GM23338 (cell line): ENCODE measurements at regions not wholly inside any gene's neighbourhood (a gene's known extent, or its start where the extent isn't known, plus 50 kb on each side); places are given as distances from the start of the nearest gene placed in this dataset.

Source experiments
- ATAC-seq: fragments of 200-7000 bp; cut with Tn5 transposase; 3 replicates; pipeline ENCODE4 v1.9.1; 2020
- DNase-seq: peaks from one replicate; pipeline ENCODE4 v3.0.0-alpha.2; 2015; ENCODE audit warnings: low spot score
- H2AFZ ChIP-seq: fragments of 200-600 bp; sonication (generic); 2 replicates; pipeline ENCODE4 v1.8.0; 2016; ENCODE audit warnings: antibody characterized with exemption, mild to moderate bottlenecking, moderate library complexity
- H3F3A ChIP-seq: fragments of 200-600 bp; sonication (generic); replicated peaks from 2 replicates; pipeline ENCODE4 v1.8.0; 2017; ENCODE audit warnings: antibody characterized with exemption, mixed run types, low read depth
- H3K27ac ChIP-seq: fragments of 200-600 bp; sonication (generic); 2 replicates; pipeline ENCODE4 v1.6.1; 2016; ENCODE audit warnings: low read depth
- H3K27me3 ChIP-seq: fragments of 200-600 bp; sonication (generic); 2 replicates; pipeline ENCODE4 v1.8.0; 2016; ENCODE audit warnings: mild to moderate bottlenecking, mixed run types, moderate library complexity; ENCODE audit not compliant: insufficient read depth
- H3K36me3 ChIP-seq: fragments of 200-600 bp; sonication (generic); 2 replicates; pipeline ENCODE4 v1.8.0; 2016; ENCODE audit warnings: mild to moderate bottlenecking; ENCODE audit not compliant: insufficient read depth
- H3K4me1 ChIP-seq: fragments of 200-600 bp; sonication (generic); 2 replicates; pipeline ENCODE4 v1.8.0; 2016; ENCODE audit warnings: mild to moderate bottlenecking, moderate library complexity; ENCODE audit not compliant: insufficient read depth
- H3K4me2 ChIP-seq: fragments of 200-600 bp; sonication (generic); 2 replicates; pipeline ENCODE4 v1.7.1; 2017; ENCODE audit warnings: mixed run types
- H3K4me3 ChIP-seq: fragments of 200-600 bp; sonication (generic); 2 replicates; pipeline ENCODE4 v1.6.1; 2016; ENCODE audit warnings: mixed run types
- H3K79me2 ChIP-seq: fragments of 200-600 bp; sonication (generic); replicated peaks from 2 replicates; pipeline ENCODE4 v1.8.0; 2017; ENCODE audit warnings: mild to moderate bottlenecking; ENCODE audit not compliant: insufficient read depth
- H3K9me2 ChIP-seq: fragments of 200-600 bp; sonication (generic); 2 replicates; pipeline ENCODE4 v1.8.0; 2017; ENCODE audit not compliant: insufficient read depth
- H4K20me1 ChIP-seq: fragments of 200-600 bp; sonication (generic); replicated peaks from 2 replicates; pipeline ENCODE4 v1.8.0; 2017; ENCODE audit warnings: mild to moderate bottlenecking; ENCODE audit not compliant: insufficient read depth
- H3K27ac Mint-ChIP-seq: 2 replicates; pipeline ENCODE4 v1.8.0; 2020; ENCODE audit warnings: inconsistent platforms, mild to moderate bottlenecking, moderate library complexity, mixed read lengths
- H3K27me3 Mint-ChIP-seq: 3 replicates; pipeline ENCODE4 v1.8.0; 2022; ENCODE audit warnings: low read depth, mild to moderate bottlenecking, moderate library complexity, mixed read lengths, inconsistent platforms; ENCODE audit not compliant: insufficient read depth, poor library complexity
- H3K36me3 Mint-ChIP-seq: 3 replicates; pipeline ENCODE4 v1.8.0; 2021; ENCODE audit warnings: low read depth, mild to moderate bottlenecking, inconsistent platforms, moderate library complexity, mixed read lengths
- H3K4me1 Mint-ChIP-seq: 3 replicates; pipeline ENCODE4 v1.8.0; 2020; ENCODE audit warnings: mild to moderate bottlenecking, inconsistent platforms, mixed read lengths
- H3K4me3 Mint-ChIP-seq: 3 replicates; pipeline ENCODE4 v1.8.0; 2021; ENCODE audit warnings: moderate library complexity, mild to moderate bottlenecking, inconsistent platforms, mixed read lengths
- H3K9me3 Mint-ChIP-seq: 3 replicates; pipeline ENCODE4 v1.8.0; 2020; ENCODE audit warnings: moderate library complexity, mild to moderate bottlenecking, inconsistent platforms, mixed read lengths
- CREB1 ChIP-seq: fragments of 250-450 bp; sonication (Bioruptor Pico); IDR thresholded peaks from 2 replicates; pipeline ENCODE4 v1.5.0; 2020; ENCODE audit warnings: low read depth, mild to moderate bottlenecking, moderate library complexity
- EZH2phosphoT487 ChIP-seq: fragments of 200-600 bp; sonication (generic); IDR thresholded peaks from one replicate; pipeline ENCODE4 v1.8.1; 2018; ENCODE audit warnings: antibody characterized with exemption; ENCODE audit not compliant: unreplicated experiment
- NANOG ChIP-seq: IDR thresholded peaks from 2 replicates; pipeline ENCODE4 v1.6.1; 2016; ENCODE audit warnings: antibody characterized with exemption, borderline replicate concordance
- POLR2AphosphoS5 ChIP-seq: IDR thresholded peaks from 2 replicates; pipeline ENCODE4 v1.6.1; 2016; ENCODE audit warnings: antibody characterized with exemption, low read depth
- ZNF331 ChIP-seq: fragments of 250-450 bp; sonication (Bioruptor Pico); IDR thresholded peaks from 2 replicates; pipeline ENCODE4 v1.5.0; 2020; ENCODE audit warnings: low read depth, mild to moderate bottlenecking, moderate library complexity
- TF ChIP-seq, protein P1 (sequence below): fragments of 250-450 bp; sonication (Bioruptor Pico); IDR thresholded peaks from 2 replicates; pipeline ENCODE4 v1.5.0; 2020; ENCODE audit warnings: mild to moderate bottlenecking, moderate library complexity

DNA sequence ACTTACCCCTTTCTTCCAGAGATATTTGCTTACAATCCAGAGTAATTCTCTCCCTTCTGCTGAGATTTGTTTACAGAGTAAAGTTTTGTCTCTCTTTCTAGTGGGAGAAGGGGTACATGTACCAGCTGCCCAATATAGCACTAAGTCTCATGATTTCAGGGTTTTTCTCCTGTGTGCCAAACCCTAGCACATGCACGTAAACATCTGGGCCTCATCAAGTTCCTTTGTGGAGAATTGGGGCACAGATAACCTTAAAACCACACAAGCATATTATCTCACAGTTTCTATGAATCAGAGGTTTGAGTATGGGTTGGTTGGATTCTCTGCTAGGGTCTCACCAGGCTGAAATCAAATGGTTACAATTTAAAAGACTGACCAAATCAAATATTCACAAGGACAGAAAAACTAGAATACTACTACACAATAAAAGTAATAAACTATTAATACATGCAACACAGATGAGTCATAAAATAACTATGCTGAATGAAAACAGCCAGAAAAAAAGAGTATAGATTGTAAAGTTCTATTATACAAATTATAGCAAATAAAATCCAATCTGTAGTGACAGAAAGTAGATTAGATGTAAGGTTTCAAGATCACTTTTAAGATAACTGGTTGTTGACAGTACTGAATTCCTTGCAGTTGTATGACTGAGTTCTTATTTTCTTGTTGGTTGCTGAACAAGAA lies 347.4 kb upstream of the PTBP2 start:
- DNase-seq, result no peak
- H3K9me2 ChIP-seq, result peaks cover 5% of the 10 kb centered on the region; the same call in 1 of the 2 replicates
- peaks cover 7% of the 10 kb centered on the region; the same call in 2 of the 3 replicates for H3K4me1 Mint-ChIP-seq

More for the DNA sequence above, 347.4 kb upstream of the PTBP2 start:
- Histone ChIP-seq H3K27me3 (no peaks in the 10 kb centered on the region), H3F3A (no peaks in the 10 kb centered on the region), H3K4me1 (no peaks in the 10 kb centered on the region), H3K27ac (no peak overlapping the region), H3K36me3 (no peaks in the 10 kb centered on the region), H3K4me2 (no peak overlapping the region), H3K79me2 (no peaks in the 10 kb centered on the region), H2AFZ (no peak overlapping the region), H3K4me3 (no peak overlapping the region), H4K20me1 (no peaks in the 10 kb centered on the region)
- H3K27me3 Mint-ChIP-seq, result no peaks in the 10 kb centered on the region
- no peak for TF ChIP-seq EZH2phosphoT487
- TF ChIP-seq NANOG, result no peak
- no peak for TF ChIP-seq CREB1 (CRISPR knock-in tag)
- no peak for TF ChIP-seq POLR2AphosphoS5
- TF ChIP-seq ZNF331 (CRISPR knock-in tag), result no peak
- TF ChIP-seq, protein P1, sequence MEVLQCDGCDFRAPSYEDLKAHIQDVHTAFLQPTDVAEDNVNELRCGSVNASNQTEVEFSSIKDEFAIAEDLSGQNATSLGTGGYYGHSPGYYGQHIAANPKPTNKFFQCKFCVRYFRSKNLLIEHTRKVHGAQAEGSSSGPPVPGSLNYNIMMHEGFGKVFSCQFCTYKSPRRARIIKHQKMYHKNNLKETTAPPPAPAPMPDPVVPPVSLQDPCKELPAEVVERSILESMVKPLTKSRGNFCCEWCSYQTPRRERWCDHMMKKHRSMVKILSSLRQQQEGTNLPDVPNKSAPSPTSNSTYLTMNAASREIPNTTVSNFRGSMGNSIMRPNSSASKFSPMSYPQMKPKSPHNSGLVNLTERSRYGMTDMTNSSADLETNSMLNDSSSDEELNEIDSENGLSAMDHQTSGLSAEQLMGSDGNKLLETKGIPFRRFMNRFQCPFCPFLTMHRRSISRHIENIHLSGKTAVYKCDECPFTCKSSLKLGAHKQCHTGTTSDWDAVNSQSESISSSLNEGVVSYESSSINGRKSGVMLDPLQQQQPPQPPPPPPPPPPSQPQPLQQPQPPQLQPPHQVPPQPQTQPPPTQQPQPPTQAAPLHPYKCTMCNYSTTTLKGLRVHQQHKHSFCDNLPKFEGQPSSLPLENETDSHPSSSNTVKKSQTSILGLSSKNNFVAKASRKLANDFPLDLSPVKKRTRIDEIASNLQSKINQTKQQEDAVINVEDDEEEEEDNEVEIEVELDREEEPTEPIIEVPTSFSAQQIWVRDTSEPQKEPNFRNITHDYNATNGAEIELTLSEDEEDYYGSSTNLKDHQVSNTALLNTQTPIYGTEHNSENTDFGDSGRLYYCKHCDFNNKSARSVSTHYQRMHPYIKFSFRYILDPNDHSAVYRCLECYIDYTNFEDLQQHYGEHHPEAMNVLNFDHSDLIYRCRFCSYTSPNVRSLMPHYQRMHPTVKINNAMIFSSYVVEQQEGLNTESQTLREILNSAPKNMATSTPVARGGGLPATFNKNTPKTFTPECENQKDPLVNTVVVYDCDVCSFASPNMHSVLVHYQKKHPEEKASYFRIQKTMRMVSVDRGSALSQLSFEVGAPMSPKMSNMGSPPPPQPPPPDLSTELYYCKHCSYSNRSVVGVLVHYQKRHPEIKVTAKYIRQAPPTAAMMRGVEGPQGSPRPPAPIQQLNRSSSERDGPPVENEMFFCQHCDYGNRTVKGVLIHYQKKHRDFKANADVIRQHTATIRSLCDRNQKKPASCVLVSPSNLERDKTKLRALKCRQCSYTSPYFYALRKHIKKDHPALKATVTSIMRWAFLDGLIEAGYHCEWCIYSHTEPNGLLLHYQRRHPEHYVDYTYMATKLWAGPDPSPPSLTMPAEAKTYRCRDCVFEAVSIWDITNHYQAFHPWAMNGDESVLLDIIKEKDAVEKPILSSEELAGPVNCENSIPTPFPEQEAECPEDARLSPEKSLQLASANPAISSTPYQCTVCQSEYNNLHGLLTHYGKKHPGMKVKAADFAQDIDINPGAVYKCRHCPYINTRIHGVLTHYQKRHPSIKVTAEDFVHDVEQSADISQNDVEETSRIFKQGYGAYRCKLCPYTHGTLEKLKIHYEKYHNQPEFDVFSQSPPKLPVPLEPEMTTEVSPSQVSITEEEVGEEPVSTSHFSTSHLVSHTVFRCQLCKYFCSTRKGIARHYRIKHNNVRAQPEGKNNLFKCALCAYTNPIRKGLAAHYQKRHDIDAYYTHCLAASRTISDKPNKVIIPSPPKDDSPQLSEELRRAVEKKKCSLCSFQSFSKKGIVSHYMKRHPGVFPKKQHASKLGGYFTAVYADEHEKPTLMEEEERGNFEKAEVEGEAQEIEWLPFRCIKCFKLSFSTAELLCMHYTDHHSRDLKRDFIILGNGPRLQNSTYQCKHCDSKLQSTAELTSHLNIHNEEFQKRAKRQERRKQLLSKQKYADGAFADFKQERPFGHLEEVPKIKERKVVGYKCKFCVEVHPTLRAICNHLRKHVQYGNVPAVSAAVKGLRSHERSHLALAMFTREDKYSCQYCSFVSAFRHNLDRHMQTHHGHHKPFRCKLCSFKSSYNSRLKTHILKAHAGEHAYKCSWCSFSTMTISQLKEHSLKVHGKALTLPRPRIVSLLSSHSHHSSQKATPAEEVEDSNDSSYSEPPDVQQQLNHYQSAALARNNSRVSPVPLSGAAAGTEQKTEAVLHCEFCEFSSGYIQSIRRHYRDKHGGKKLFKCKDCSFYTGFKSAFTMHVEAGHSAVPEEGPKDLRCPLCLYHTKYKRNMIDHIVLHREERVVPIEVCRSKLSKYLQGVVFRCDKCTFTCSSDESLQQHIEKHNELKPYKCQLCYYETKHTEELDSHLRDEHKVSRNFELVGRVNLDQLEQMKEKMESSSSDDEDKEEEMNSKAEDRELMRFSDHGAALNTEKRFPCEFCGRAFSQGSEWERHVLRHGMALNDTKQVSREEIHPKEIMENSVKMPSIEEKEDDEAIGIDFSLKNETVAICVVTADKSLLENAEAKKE (CRISPR knock-in tag), result no peak
- H3K4me3 Mint-ChIP-seq, result no peak overlapping the region
- H3K27ac Mint-ChIP-seq, result no peak overlapping the region
- H3K9me3 Mint-ChIP-seq, result no peaks in the 10 kb centered on the region
- no peak for ATAC-seq
- H3K36me3 Mint-ChIP-seq, result no peaks in the 10 kb centered on the region
